ENCODE measurements at regions not wholly inside any gene's neighbourhood (a gene's known extent, or its start where the extent isn't known, plus 50 kb on each side); places are given as distances from the start of the nearest gene placed in this dataset.

- peak overlapping the region; percentile 39 for H3K4me2 ChIP-seq (replicated peaks; ENCODE audit: low read depth, low read length, poor library complexity, severe bottlenecking)
- Mint-ChIP-seq H3K27ac (peak overlapping the region; percentile 13), H3K4me1 (peaks cover 49% of the 10 kb centered on the region), H3K4me3 (peak overlapping the region; percentile 18), H3K9me3 (ENCODE audit: insufficient read depth) (no peaks in the 10 kb centered on the region), H3K27me3 (no peaks in the 10 kb centered on the region)
- H2AFZ ChIP-seq (ENCODE audit: insufficient read depth, low read depth, low read length, poor library complexity, severe bottlenecking): peak overlapping the region; percentile 3
- H4K20me1 ChIP-seq (ENCODE audit: control insufficient read depth, insufficient read depth, low read length, poor library complexity, severe bottlenecking): no peaks in the 10 kb centered on the region
- H3K9me3 ChIP-seq (ENCODE audit: control extremely low read depth in 1 of 3, control insufficient read depth in 2 of 3, insufficient read depth in 1 of 3, low read length in 2 of 3): peaks cover 2 to 13% (median 5%) of the 10 kb centered on the region in 3 donors
- no peaks in the 10 kb centered on the region for H3K36me3 ChIP-seq (replicated peaks in 1 of 2; ENCODE audit: control extremely low read depth in 1 of 2, control insufficient read depth in 1 of 2, extremely low read depth in 1 of 2, insufficient read depth in 2 of 2, low read length in 1 of 2)
- H3K4me3 ChIP-seq (ENCODE audit: control extremely low read depth in 1 of 5, extremely low read depth in 1 of 5, insufficient read depth in 1 of 5, low read depth in 2 of 5, low read length in 4 of 5): peak overlapping the region in 1 of 5 experiments; percentile 32
- ChIA-PET POLR2A (interaction anchor here (1.8 kb wide), 1 partner anchor 66 kb away, joined by 6 read pairs; the partner anchor contains the start of gene LRRK2), CTCF (interaction anchor here (0.8 to 2.7 kb wide), 14 partner anchors 23 to 159 kb away, joined by 3 to 11 read pairs (median 4); partner anchors contain the start of genes LRRK2 and SLC2A13)
- no peaks in the 10 kb centered on the region for H3K79me2 ChIP-seq (ENCODE audit: control insufficient read depth, insufficient read depth, low read length)
- ATAC-seq (ENCODE audit: low read depth) (peak; percentile 53), DNase-seq (peak; percentile 45)
- H3K27ac ChIP-seq (ENCODE audit: low read length in 2 of 2): peak overlapping the region in 1 of 2 donors; percentile 0
- H3K4me1 ChIP-seq (ENCODE audit: control insufficient read depth in 2 of 2, insufficient read depth in 2 of 2, low read length in 2 of 2): peaks cover 27 to 32% of the 10 kb centered on the region in 2 donors
- no CpG with 5 or more reads among the region's 1 CpG for WGBS (ENCODE audit: insufficient coverage)
- TF ChIP-seq CTCF (IDR thresholded peaks at IDR 0.05) (no peak), EZH2 (IDR thresholded peaks at IDR 0.05; ENCODE audit: borderline replicate concordance, insufficient read depth, low read depth, low read length, poor library complexity, severe bottlenecking) (no peak)
- no peaks in the 10 kb centered on the region for H3K27me3 ChIP-seq (replicated peaks in 1 of 4; ENCODE audit: control extremely low read depth in 1 of 4, control insufficient read depth in 3 of 4, insufficient read depth in 4 of 4, low read length in 3 of 4)
- no peak overlapping the region for H3K9ac ChIP-seq (ENCODE audit: low read length)
- intact Hi-C loops (cut with micrococcal nuclease): loop anchor here (10.0 kb wide), 1 partner anchor 766 kb away; no protein-coding TSS in a partner anchor
Measured at GRCh38 chr12:40158592-40159111, 52.8 kb upstream of the SLC2A13 start.

GRCh38 chr12:40157336-40157735, 51.5 kb upstream of the SLC2A13 start:
- no peaks in the 10 kb centered on the region for H3K27me3 Mint-ChIP-seq
- intact Hi-C loops (cut with micrococcal nuclease): loop anchor here (10.0 kb wide), 1 partner anchor 767 kb away; no protein-coding TSS in a partner anchor
- Histone ChIP-seq H3K4me1 (ENCODE audit: control insufficient read depth in 2 of 2, insufficient read depth in 2 of 2, low read length in 2 of 2) (peaks cover 35 to 39% of the 10 kb centered on the region in 2 donors), H3K27ac (ENCODE audit: low read length in 2 of 2) (no peak overlapping the region), H3K9me3 (ENCODE audit: control extremely low read depth in 1 of 3, control insufficient read depth in 2 of 3, insufficient read depth in 1 of 3, low read length in 2 of 3) (peaks cover 0 to 8% (median 4%) of the 10 kb centered on the region in 3 donors), H3K79me2 (ENCODE audit: control insufficient read depth, insufficient read depth, low read length) (no peaks in the 10 kb centered on the region), H2AFZ (ENCODE audit: insufficient read depth, low read depth, low read length, poor library complexity, severe bottlenecking) (no peak overlapping the region), H3K4me3 (ENCODE audit: control extremely low read depth in 1 of 5, extremely low read depth in 1 of 5, insufficient read depth in 1 of 5, low read depth in 2 of 5, low read length in 4 of 5) (no peak overlapping the region), H3K9ac (ENCODE audit: low read length) (no peak overlapping the region), H3K4me2 (replicated peaks; ENCODE audit: low read depth, low read length, poor library complexity, severe bottlenecking) (no peak overlapping the region), H3K36me3 (replicated peaks in 1 of 2; ENCODE audit: control extremely low read depth in 1 of 2, control insufficient read depth in 1 of 2, extremely low read depth in 1 of 2, insufficient read depth in 2 of 2, low read length in 1 of 2) (no peaks in the 10 kb centered on the region), H3K27me3 (replicated peaks in 1 of 4; ENCODE audit: control extremely low read depth in 1 of 4, control insufficient read depth in 3 of 4, insufficient read depth in 4 of 4, low read length in 3 of 4) (no peaks in the 10 kb centered on the region), H4K20me1 (ENCODE audit: control insufficient read depth, insufficient read depth, low read length, poor library complexity, severe bottlenecking) (no peaks in the 10 kb centered on the region)
- TF ChIP-seq EZH2 (IDR thresholded peaks at IDR 0.05; ENCODE audit: borderline replicate concordance, insufficient read depth, low read depth, low read length, poor library complexity, severe bottlenecking) (no peak), CTCF (IDR thresholded peaks at IDR 0.05) (no peak)
- no peak overlapping the region for H3K27ac Mint-ChIP-seq
- ATAC-seq (ENCODE audit: low read depth): no peak
- H3K4me1 Mint-ChIP-seq: peaks cover 55% of the 10 kb centered on the region
- H3K4me3 Mint-ChIP-seq: no peak overlapping the region
- WGBS (ENCODE audit: insufficient coverage): no CpG with 5 or more reads among the region's 3 CpGs
- CTCF ChIA-PET: interaction anchor here (1.5 to 5.7 kb wide), 5 partner anchors 35 to 159 kb away, joined by 3 to 31 read pairs (median 7); partner anchors contain the start of gene LRRK2
- POLR2A ChIA-PET: interaction anchor here (1.8 kb wide), 1 partner anchor 67 kb away, joined by 6 read pairs; the partner anchor contains the start of gene LRRK2
- no peak for DNase-seq
- H3K9me3 Mint-ChIP-seq (ENCODE audit: insufficient read depth): no peaks in the 10 kb centered on the region
